Gastroesophageal sphincter (tissue), 4 donors: ENCODE measurements at regions not wholly inside any gene's neighbourhood (a gene's known extent, or its start where the extent isn't known, plus 50 kb on each side); places are given as distances from the start of the nearest gene placed in this dataset.
"Not testable (repeated sequence)": the region's sequence is repeated elsewhere in the genome, so short reads cannot be mapped to it uniquely, and the experiment has no call there.

ENCODE experiments used
- ATAC-seq: fragments of 150-250 bp; one replicate; pipeline ENCODE4 v1.9.1; 2016; ENCODE audit warnings: mild to moderate bottlenecking, moderate library complexity
- H3K27ac ChIP-seq, 4 donors: fragments of 200-600 bp; sonication (generic) in 3 of 4; 1 replicate in 3 of 4; 2 replicates in 1 of 4; pipeline ENCODE4 v1.5.1; 2016 to 2019
- H3K27me3 ChIP-seq: fragments of 200-600 bp; sonication (generic); one replicate; pipeline ENCODE4 v1.5.1; 2019
- H3K36me3 ChIP-seq, 2 donors: fragments of 200-600 bp; sonication (generic); one replicate each; pipeline ENCODE4 v1.5.1; 2019; ENCODE audit warnings: control low read depth in 1 of 2
- H3K4me1 ChIP-seq, 3 donors: fragments of 200-600 bp; sonication (generic); 1 replicate in 2 of 3; 2 replicates in 1 of 3; pipeline ENCODE4 v1.5.1; 2016 to 2019; ENCODE audit warnings: control low read depth in 2 of 3
- H3K4me3 ChIP-seq, 2 donors: fragments of 200-600 bp; sonication (generic); one replicate each; pipeline ENCODE4 v1.5.1; 2019; ENCODE audit warnings: mild to moderate bottlenecking in 1 of 2, moderate library complexity in 1 of 2
- H3K9me3 ChIP-seq, 3 donors: fragments of 200-600 bp; sonication (generic); one replicate each; pipeline ENCODE4 v1.5.1; 2017 to 2019; ENCODE audit warnings: control low read depth in 2 of 3
- CTCF ChIP-seq, 4 experiments: fragments of 200-600 bp in 2 of 4; fragments of 450-650 bp in 2 of 4; sonication (generic) in 1 of 4; IDR thresholded peaks; one replicate each; pipeline ENCODE4 v1.5.1; 2017 to 2019; ENCODE audit warnings: antibody characterized with exemption in 4 of 4, mild to moderate bottlenecking in 2 of 4, moderate library complexity in 2 of 4
- EP300 ChIP-seq: sonication (generic); formaldehyde crosslinking; IDR thresholded peaks from one replicate; pipeline ENCODE4 v1.6.1; 2017; ENCODE audit warnings: antibody characterized with exemption, mild to moderate bottlenecking
- POLR2A ChIP-seq, 2 donors: fragments of 450-650 bp; IDR thresholded peaks; one replicate each; pipeline ENCODE4 v1.6.1; 2017; ENCODE audit warnings: antibody characterized with exemption in 2 of 2, mild to moderate bottlenecking in 2 of 2, moderate library complexity in 1 of 2
- POLR2AphosphoS5 ChIP-seq: sonication (generic); formaldehyde crosslinking; IDR thresholded peaks from one replicate; pipeline ENCODE4 v1.6.1; 2017; ENCODE audit warnings: antibody characterized with exemption
- WGBS, 2 donors: methylation state at CpG; one replicate each; pipeline ENCODE4 v1.1.5; 2018; ENCODE audit warnings: low coverage in 1 of 2; 5-methylcytosine and 5-hydroxymethylcytosine counted together

- no peaks in the 10 kb centered on the region for H3K27me3 ChIP-seq
- 50 to 51% methylated on average over 3 of the region's 3 CpGs for WGBS, 2 donors
- TF ChIP-seq POLR2AphosphoS5 (no peak), EP300 (no peak), POLR2A (IDR thresholded peaks at IDR 0.05) (no peak), CTCF (IDR thresholded peaks at IDR 0.05) (no peak)
- ATAC-seq, result no peak
- H3K27ac ChIP-seq, result no peak overlapping the region
- H3K36me3 ChIP-seq, result no peaks in the 10 kb centered on the region
- H3K4me3 ChIP-seq, result no peak overlapping the region
- peaks cover 0 to 13% (median 0%) of the 10 kb centered on the region in 3 donors for H3K9me3 ChIP-seq
- no peaks in the 10 kb centered on the region for H3K4me1 ChIP-seq
Observed at GRCh38 chr6:6486595-6486994, 101.9 kb upstream of the LY86 start.

GRCh38 chr6:6491761-6492160 is 96.8 kb upstream of the LY86 start:
- TF ChIP-seq POLR2A (IDR thresholded peaks at IDR 0.05), result no peak
- no peak for TF ChIP-seq POLR2AphosphoS5
- TF ChIP-seq EP300, result no peak
- no peak for TF ChIP-seq CTCF (IDR thresholded peaks at IDR 0.05)
- H3K27me3 ChIP-seq, result no peaks in the 10 kb centered on the region
- no peak for ATAC-seq
- no peak overlapping the region for H3K4me3 ChIP-seq
- H3K27ac ChIP-seq, result no peak overlapping the region
- H3K4me1 ChIP-seq, result no peaks in the 10 kb centered on the region
- WGBS, 2 donors, result 80 to 100% methylated on average over 1 of the region's 4 CpGs
- no peaks in the 10 kb centered on the region for H3K9me3 ChIP-seq
- H3K36me3 ChIP-seq, result no peaks in the 10 kb centered on the region

- H3K4me1 ChIP-seq, result no peaks in the 10 kb centered on the region
- H3K27me3 ChIP-seq, result no peaks in the 10 kb centered on the region
- no peaks in the 10 kb centered on the region for H3K9me3 ChIP-seq
- no peak for ATAC-seq
- 61 to 93% methylated on average over 3 of the region's 5 CpGs for WGBS, 2 donors
- TF ChIP-seq EP300 (no peak), POLR2A (IDR thresholded peaks at IDR 0.05) (no peak)
- H3K27ac ChIP-seq, result no peak overlapping the region
- H3K4me3 ChIP-seq, result no peak overlapping the region
- H3K36me3 ChIP-seq, result no peaks in the 10 kb centered on the region
Observed at GRCh38 chr6:6492675-6493074, 95.8 kb upstream of the LY86 start.

GRCh38 chr6:6494139-6494538 is 94.4 kb upstream of the LY86 start:
- H3K4me1 ChIP-seq, H3K27me3 ChIP-seq, H3K27ac ChIP-seq, H3K36me3 ChIP-seq, ATAC-seq, H3K9me3 ChIP-seq, H3K4me3 ChIP-seq: not testable (repeated sequence)
- 80 to 84% methylated on average over 7 of the region's 7 CpGs for whole genome bisulfite sequencing, 2 donors

GRCh38 chr6:6494677-6495076 is 93.8 kb upstream of the LY86 start:
- Histone ChIP-seq H3K27me3 (no peaks in the 10 kb centered on the region), H3K4me1 (no peaks in the 10 kb centered on the region), H3K36me3 (no peaks in the 10 kb centered on the region), H3K27ac (no peak overlapping the region), H3K9me3 (no peaks in the 10 kb centered on the region), H3K4me3 (no peak overlapping the region)
- ATAC-seq, result no peak
- TF ChIP-seq POLR2A (IDR thresholded peaks at IDR 0.05) (no peak), CTCF (IDR thresholded peaks at IDR 0.05) (peak in 1 of 4 experiments; percentile 37)
- 16 to 21% methylated on average over 5 of the region's 6 CpGs for WGBS, 2 donors

- Histone ChIP-seq H3K4me3 (no peak overlapping the region), H3K36me3 (no peaks in the 10 kb centered on the region), H3K9me3 (no peaks in the 10 kb centered on the region), H3K27me3 (no peaks in the 10 kb centered on the region), H3K4me1 (no peaks in the 10 kb centered on the region), H3K27ac (no peak overlapping the region)
- TF ChIP-seq EP300, result no peak
- no peak for TF ChIP-seq POLR2A (IDR thresholded peaks at IDR 0.05)
- no peak for TF ChIP-seq CTCF (IDR thresholded peaks at IDR 0.05)
- TF ChIP-seq POLR2AphosphoS5, result no peak
- 67 to 72% methylated on average over 3 of the region's 3 CpGs for WGBS, 2 donors
- peak; percentile 41 for ATAC-seq
Observed at GRCh38 chr6:6495851-6496250, 92.7 kb upstream of the LY86 start.
